ENCODE measurements at regions not wholly inside any gene's neighbourhood (a gene's known extent, or its start where the extent isn't known, plus 50 kb on each side); places are given as distances from the start of the nearest gene placed in this dataset.
"Not testable (repeated sequence)": the region's sequence is repeated elsewhere in the genome, so short reads cannot be mapped to it uniquely, and the experiment has no call there.

GRCh38 chr11:3544990-3545389 lies 96.8 kb downstream of the ART5 start:
- TF ChIP-seq CTCF (IDR thresholded peaks at IDR 0.05); POLR2A (IDR thresholded peaks at IDR 0.05; ENCODE audit: low read depth); POLR2AphosphoS5 (IDR thresholded peaks at IDR 0.05); EP300 (IDR thresholded peaks at IDR 0.05): not testable (repeated sequence)

Measured in esophagus muscularis mucosa (tissue), 4 donors.